ENCODE measurements at regions not wholly inside any gene's neighbourhood (a gene's known extent, or its start where the extent isn't known, plus 50 kb on each side); places are given as distances from the start of the nearest gene placed in this dataset.

GRCh38 chr3:94928921-94929320 lies 866.1 kb downstream of the NSUN3 start:
- Histone ChIP-seq H3K4me1 (ENCODE audit: control insufficient read depth in 2 of 2, insufficient read depth in 1 of 2, low read depth in 1 of 2, low read length in 2 of 2) (no peaks in the 10 kb centered on the region), H3K9me3 (replicated peaks in 1 of 2; ENCODE audit: control insufficient read depth in 2 of 2, insufficient read depth in 1 of 2, low read depth in 1 of 2, low read length in 2 of 2) (no peaks in the 10 kb centered on the region), H4K8ac (ENCODE audit: low read depth, low read length) (no peak overlapping the region), H3K9ac (ENCODE audit: low read depth, low read length, poor library complexity) (no peak overlapping the region), H3K14ac (ENCODE audit: low read length) (no peak overlapping the region), H2BK12ac (ENCODE audit: low read length) (no peak overlapping the region), H3K27me3 (ENCODE audit: control insufficient read depth in 3 of 3, insufficient read depth in 3 of 3, low read depth in 1 of 3, low read length in 3 of 3) (no peaks in the 10 kb centered on the region), H3K4me2 (ENCODE audit: insufficient read depth, low read length, poor library complexity, severe bottlenecking) (no peak overlapping the region), H3K4me3 (ENCODE audit: low read length in 2 of 2) (no peak overlapping the region), H3K36me3 (replicated peaks in 1 of 2; ENCODE audit: control insufficient read depth in 2 of 2, insufficient read depth in 2 of 2, low read length in 2 of 2) (no peaks in the 10 kb centered on the region), H3K27ac (replicated peaks; ENCODE audit: low read length) (no peak overlapping the region), H3K18ac (ENCODE audit: low read length) (no peak overlapping the region), H3K79me1 (ENCODE audit: low read depth, low read length) (no peaks in the 10 kb centered on the region), H2BK15ac (ENCODE audit: low read length) (no peak overlapping the region), H2BK5ac (ENCODE audit: low read length) (no peak overlapping the region), H4K91ac (ENCODE audit: low read depth, low read length, poor library complexity) (no peak overlapping the region), H3K23ac (ENCODE audit: low read depth, low read length, poor library complexity) (no peak overlapping the region), H2AK5ac (ENCODE audit: low read depth, low read length) (no peak overlapping the region), H2BK120ac (ENCODE audit: low read depth, low read length) (no peak overlapping the region), H2AFZ (ENCODE audit: low read length) (peak overlapping the region; percentile 24), H3K4ac (ENCODE audit: low read length) (no peak overlapping the region)
- no peak for DNase-seq (ENCODE audit: low spot score)
- no CpG with 5 or more reads among the region's 4 CpGs for WGBS, 2 donors (ENCODE audit: extremely low coverage in 2 of 2, insufficient read length in 2 of 2, insufficient replicate concordance in 1 of 2)

- no peak overlapping the region for H3K4me3 ChIP-seq (ENCODE audit: low read length in 2 of 2)
- no peak overlapping the region for H2AK5ac ChIP-seq (ENCODE audit: low read depth, low read length)
- no peak overlapping the region for H3K14ac ChIP-seq (ENCODE audit: low read length)
- H3K79me1 ChIP-seq (ENCODE audit: low read depth, low read length): no peaks in the 10 kb centered on the region
- no peak overlapping the region for H3K4me2 ChIP-seq (ENCODE audit: insufficient read depth, low read length, poor library complexity, severe bottlenecking)
- WGBS, 2 donors (ENCODE audit: extremely low coverage in 2 of 2, insufficient read length in 2 of 2, insufficient replicate concordance in 1 of 2): no CpG with 5 or more reads among the region's 5 CpGs
- H2BK5ac ChIP-seq (ENCODE audit: low read length): no peak overlapping the region
- no peak overlapping the region for H2BK120ac ChIP-seq (ENCODE audit: low read depth, low read length)
- no peaks in the 10 kb centered on the region for H3K36me3 ChIP-seq (replicated peaks in 1 of 2; ENCODE audit: control insufficient read depth in 2 of 2, insufficient read depth in 2 of 2, low read length in 2 of 2)
- H3K9ac ChIP-seq (ENCODE audit: low read depth, low read length, poor library complexity): no peak overlapping the region
- H2AFZ ChIP-seq (ENCODE audit: low read length): no peak overlapping the region
- no peak overlapping the region for H2BK15ac ChIP-seq (ENCODE audit: low read length)
- no peak overlapping the region for H3K18ac ChIP-seq (ENCODE audit: low read length)
- H2BK12ac ChIP-seq (ENCODE audit: low read length): no peak overlapping the region
- no peak overlapping the region for H3K23ac ChIP-seq (ENCODE audit: low read depth, low read length, poor library complexity)
- H3K4ac ChIP-seq (ENCODE audit: low read length): no peak overlapping the region
- H3K9me3 ChIP-seq (replicated peaks in 1 of 2; ENCODE audit: control insufficient read depth in 2 of 2, insufficient read depth in 1 of 2, low read depth in 1 of 2, low read length in 2 of 2): no peaks in the 10 kb centered on the region
- H3K27me3 ChIP-seq (ENCODE audit: control insufficient read depth in 3 of 3, insufficient read depth in 3 of 3, low read depth in 1 of 3, low read length in 3 of 3): no peaks in the 10 kb centered on the region
- no peak overlapping the region for H4K8ac ChIP-seq (ENCODE audit: low read depth, low read length)
- H3K4me1 ChIP-seq (ENCODE audit: control insufficient read depth in 2 of 2, insufficient read depth in 1 of 2, low read depth in 1 of 2, low read length in 2 of 2): no peaks in the 10 kb centered on the region
- H4K91ac ChIP-seq (ENCODE audit: low read depth, low read length, poor library complexity): no peak overlapping the region
- no peak overlapping the region for H3K27ac ChIP-seq (replicated peaks; ENCODE audit: low read length)
- DNase-seq (ENCODE audit: low spot score): no peak
These were observed 873.1 kb downstream of the NSUN3 start for GRCh38 chr3:94935738-94936580.

- Histone ChIP-seq H4K91ac (ENCODE audit: low read depth, low read length, poor library complexity) (no peak overlapping the region), H4K8ac (ENCODE audit: low read depth, low read length) (no peak overlapping the region), H3K79me1 (ENCODE audit: low read depth, low read length) (no peaks in the 10 kb centered on the region), H3K14ac (ENCODE audit: low read length) (peak overlapping the region; percentile 47), H3K27me3 (ENCODE audit: control insufficient read depth in 3 of 3, insufficient read depth in 3 of 3, low read depth in 1 of 3, low read length in 3 of 3) (no peaks in the 10 kb centered on the region), H2AFZ (ENCODE audit: low read length) (no peak overlapping the region), H3K36me3 (replicated peaks in 1 of 2; ENCODE audit: control insufficient read depth in 2 of 2, insufficient read depth in 2 of 2, low read length in 2 of 2) (no peaks in the 10 kb centered on the region), H2BK15ac (ENCODE audit: low read length) (no peak overlapping the region), H3K9ac (ENCODE audit: low read depth, low read length, poor library complexity) (no peak overlapping the region), H3K23ac (ENCODE audit: low read depth, low read length, poor library complexity) (no peak overlapping the region), H2BK12ac (ENCODE audit: low read length) (no peak overlapping the region), H2BK5ac (ENCODE audit: low read length) (no peak overlapping the region), H3K18ac (ENCODE audit: low read length) (peak overlapping the region; percentile 11), H3K4me1 (ENCODE audit: control insufficient read depth in 2 of 2, insufficient read depth in 1 of 2, low read depth in 1 of 2, low read length in 2 of 2) (no peaks in the 10 kb centered on the region), H3K4ac (ENCODE audit: low read length) (no peak overlapping the region), H2AK5ac (ENCODE audit: low read depth, low read length) (peak overlapping the region; percentile 56), H3K27ac (replicated peaks; ENCODE audit: low read length) (no peak overlapping the region), H3K9me3 (replicated peaks in 1 of 2; ENCODE audit: control insufficient read depth in 2 of 2, insufficient read depth in 1 of 2, low read depth in 1 of 2, low read length in 2 of 2) (no peaks in the 10 kb centered on the region), H2BK120ac (ENCODE audit: low read depth, low read length) (no peak overlapping the region), H3K4me3 (ENCODE audit: low read length in 2 of 2) (no peak overlapping the region), H3K4me2 (ENCODE audit: insufficient read depth, low read length, poor library complexity, severe bottlenecking) (no peak overlapping the region)
- WGBS, 2 donors (ENCODE audit: extremely low coverage in 2 of 2, insufficient read length in 2 of 2, insufficient replicate concordance in 1 of 2): no CpG with 5 or more reads among the region's 34 CpGs
- no peak for DNase-seq (ENCODE audit: low spot score)
These were observed 875.1 kb downstream of the NSUN3 start for GRCh38 chr3:94937980-94938379.

- Histone ChIP-seq H3K18ac (ENCODE audit: low read length) (no peak overlapping the region), H3K4me2 (ENCODE audit: insufficient read depth, low read length, poor library complexity, severe bottlenecking) (no peak overlapping the region), H3K4ac (ENCODE audit: low read length) (no peak overlapping the region), H2BK5ac (ENCODE audit: low read length) (no peak overlapping the region), H3K79me1 (ENCODE audit: low read depth, low read length) (no peaks in the 10 kb centered on the region), H3K4me1 (ENCODE audit: control insufficient read depth in 2 of 2, insufficient read depth in 1 of 2, low read depth in 1 of 2, low read length in 2 of 2) (peaks cover 0 to 2% of the 10 kb centered on the region in 2 donors), H4K91ac (ENCODE audit: low read depth, low read length, poor library complexity) (no peak overlapping the region), H2BK12ac (ENCODE audit: low read length) (no peak overlapping the region), H3K27me3 (ENCODE audit: control insufficient read depth in 3 of 3, insufficient read depth in 3 of 3, low read depth in 1 of 3, low read length in 3 of 3) (no peaks in the 10 kb centered on the region), H2BK120ac (ENCODE audit: low read depth, low read length) (no peak overlapping the region), H4K8ac (ENCODE audit: low read depth, low read length) (no peak overlapping the region), H3K4me3 (ENCODE audit: low read length in 2 of 2) (peak overlapping the region in 1 of 2 donors; percentile 4), H2AFZ (ENCODE audit: low read length) (no peak overlapping the region), H2BK15ac (ENCODE audit: low read length) (no peak overlapping the region), H3K36me3 (replicated peaks in 1 of 2; ENCODE audit: control insufficient read depth in 2 of 2, insufficient read depth in 2 of 2, low read length in 2 of 2) (no peaks in the 10 kb centered on the region), H3K9me3 (replicated peaks in 1 of 2; ENCODE audit: control insufficient read depth in 2 of 2, insufficient read depth in 1 of 2, low read depth in 1 of 2, low read length in 2 of 2) (no peaks in the 10 kb centered on the region), H3K14ac (ENCODE audit: low read length) (no peak overlapping the region), H3K27ac (replicated peaks; ENCODE audit: low read length) (no peak overlapping the region), H3K23ac (ENCODE audit: low read depth, low read length, poor library complexity) (peak overlapping the region; percentile 67), H3K9ac (ENCODE audit: low read depth, low read length, poor library complexity) (no peak overlapping the region), H2AK5ac (ENCODE audit: low read depth, low read length) (peak overlapping the region; percentile 19)
- DNase-seq (ENCODE audit: low spot score): no peak
- WGBS, 2 donors (ENCODE audit: extremely low coverage in 2 of 2, insufficient read length in 2 of 2, insufficient replicate concordance in 1 of 2): no CpG with 5 or more reads among the region's 6 CpGs
These were observed 883.8 kb downstream of the NSUN3 start for GRCh38 chr3:94946683-94947082.

Measured in neuronal stem cell (in vitro differentiated cells).